ENCODE measurements at regions not wholly inside any gene's neighbourhood (a gene's known extent, or its start where the extent isn't known, plus 50 kb on each side); places are given as distances from the start of the nearest gene placed in this dataset.

GRCh38 chr6:71460933-71461332 lies 172.3 kb downstream of the OGFRL1 start:
- Histone ChIP-seq H3K27ac (ENCODE audit: low read depth, low read length) (no peak overlapping the region), H3K4me1 (ENCODE audit: insufficient read depth, low read length) (no peaks in the 10 kb centered on the region), H3K4me3 (ENCODE audit: insufficient read depth, low read length) (no peak overlapping the region), H3K9me3 (ENCODE audit: low read depth, low read length) (peaks cover 2% of the 10 kb centered on the region), H2AFZ (ENCODE audit: low read length) (peak overlapping the region; percentile 41), H3K4me2 (ENCODE audit: insufficient read depth, low read length) (no peak overlapping the region), H4K20me1 (ENCODE audit: insufficient read depth, low read length) (no peaks in the 10 kb centered on the region), H3K79me2 (ENCODE audit: insufficient read depth, low read length) (no peaks in the 10 kb centered on the region), H3K36me3 (ENCODE audit: insufficient read depth, low read length) (no peaks in the 10 kb centered on the region), H3K27me3 (ENCODE audit: insufficient read depth, low read length) (no peaks in the 10 kb centered on the region)
- peak; percentile 8 for DNase-seq (ENCODE audit: insufficient read length, low spot score, missing footprints)
- TF ChIP-seq CTCF (IDR thresholded peaks at IDR 0.05; ENCODE audit: extremely low read depth, low read depth, low read length), result no peak

GRCh38 chr6:71463061-71463460 lies 174.4 kb downstream of the OGFRL1 start:
- no peaks in the 10 kb centered on the region for H3K27me3 ChIP-seq (ENCODE audit: insufficient read depth, low read length)
- no peak overlapping the region for H3K27ac ChIP-seq (ENCODE audit: low read depth, low read length)
- H3K79me2 ChIP-seq (ENCODE audit: insufficient read depth, low read length), result no peaks in the 10 kb centered on the region
- H3K4me3 ChIP-seq (ENCODE audit: insufficient read depth, low read length), result no peak overlapping the region
- no peaks in the 10 kb centered on the region for H4K20me1 ChIP-seq (ENCODE audit: insufficient read depth, low read length)
- peaks cover 2% of the 10 kb centered on the region for H3K9me3 ChIP-seq (ENCODE audit: low read depth, low read length)
- H3K36me3 ChIP-seq (ENCODE audit: insufficient read depth, low read length), result no peaks in the 10 kb centered on the region
- no peak for TF ChIP-seq CTCF (IDR thresholded peaks at IDR 0.05; ENCODE audit: extremely low read depth, low read depth, low read length)
- DNase-seq (ENCODE audit: insufficient read length, low spot score, missing footprints), result no peak
- no peak overlapping the region for H2AFZ ChIP-seq (ENCODE audit: low read length)
- peaks cover 3% of the 10 kb centered on the region for H3K4me1 ChIP-seq (ENCODE audit: insufficient read depth, low read length)
- no peak overlapping the region for H3K4me2 ChIP-seq (ENCODE audit: insufficient read depth, low read length)

- Histone ChIP-seq H3K4me3 (ENCODE audit: insufficient read depth, low read length) (no peak overlapping the region), H3K79me2 (ENCODE audit: insufficient read depth, low read length) (no peaks in the 10 kb centered on the region), H3K4me1 (ENCODE audit: insufficient read depth, low read length) (peaks cover 20% of the 10 kb centered on the region), H2AFZ (ENCODE audit: low read length) (no peak overlapping the region), H3K9me3 (ENCODE audit: low read depth, low read length) (peaks cover 2% of the 10 kb centered on the region), H4K20me1 (ENCODE audit: insufficient read depth, low read length) (no peaks in the 10 kb centered on the region), H3K4me2 (ENCODE audit: insufficient read depth, low read length) (no peak overlapping the region), H3K36me3 (ENCODE audit: insufficient read depth, low read length) (no peaks in the 10 kb centered on the region), H3K27ac (ENCODE audit: low read depth, low read length) (no peak overlapping the region), H3K27me3 (ENCODE audit: insufficient read depth, low read length) (no peaks in the 10 kb centered on the region)
- no peak for DNase-seq (ENCODE audit: insufficient read length, low spot score, missing footprints)
- TF ChIP-seq CTCF (IDR thresholded peaks at IDR 0.05; ENCODE audit: extremely low read depth, low read depth, low read length), result no peak
Observed at GRCh38 chr6:71465096-71465495, 176.5 kb downstream of the OGFRL1 start.

DNA sequence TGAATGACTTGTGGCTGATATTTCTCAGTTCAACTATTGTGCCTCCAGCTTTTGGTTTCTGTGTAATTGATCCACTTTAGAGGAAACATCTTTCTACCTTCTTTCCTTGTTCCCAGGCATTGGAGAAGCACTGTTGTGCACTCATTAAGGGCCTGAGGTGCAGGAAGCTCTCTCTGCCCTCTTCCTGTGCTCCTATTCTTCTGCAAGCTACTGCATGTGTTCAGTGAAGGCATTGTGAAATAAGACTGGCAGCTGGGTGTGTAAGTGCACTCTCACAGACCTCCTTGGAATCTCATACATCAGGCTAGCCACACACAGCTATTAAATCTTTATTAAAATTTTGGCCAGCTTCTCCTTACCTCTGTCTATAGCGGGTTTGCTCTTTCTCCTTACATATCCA lies 177.8 kb downstream of the OGFRL1 start:
- H3K4me1 ChIP-seq (ENCODE audit: insufficient read depth, low read length), result peaks cover 21% of the 10 kb centered on the region
- DNase-seq (ENCODE audit: insufficient read length, low spot score, missing footprints), result no peak
- no peaks in the 10 kb centered on the region for H3K36me3 ChIP-seq (ENCODE audit: insufficient read depth, low read length)
- no peak for TF ChIP-seq CTCF (IDR thresholded peaks at IDR 0.05; ENCODE audit: extremely low read depth, low read depth, low read length)
- no peaks in the 10 kb centered on the region for H4K20me1 ChIP-seq (ENCODE audit: insufficient read depth, low read length)
- no peak overlapping the region for H3K4me2 ChIP-seq (ENCODE audit: insufficient read depth, low read length)
- H3K79me2 ChIP-seq (ENCODE audit: insufficient read depth, low read length), result no peaks in the 10 kb centered on the region
- H3K4me3 ChIP-seq (ENCODE audit: insufficient read depth, low read length), result no peak overlapping the region
- H3K9me3 ChIP-seq (ENCODE audit: low read depth, low read length), result peaks cover 2% of the 10 kb centered on the region
- no peak overlapping the region for H3K27ac ChIP-seq (ENCODE audit: low read depth, low read length)
- no peaks in the 10 kb centered on the region for H3K27me3 ChIP-seq (ENCODE audit: insufficient read depth, low read length)
- peak overlapping the region; percentile 26 for H2AFZ ChIP-seq (ENCODE audit: low read length)
